OCI-LY7 (cell line): ENCODE measurements at regions not wholly inside any gene's neighbourhood (a gene's known extent, or its start where the extent isn't known, plus 50 kb on each side); places are given as distances from the start of the nearest gene placed in this dataset.
"Not testable (repeated sequence)": the region's sequence is repeated elsewhere in the genome, so short reads cannot be mapped to it uniquely, and the experiment has no call there.

Experiments used
- BruUV-seq: library from RNA; stranded (reverse); fragments of 400-500 nt; replicated peaks from 2 replicates; lab custom pipeline; 2021; lab: Mats Ljungman, UMichigan
- CTCF ChIA-PET: fragments of 300-600 bp; sonication (Branson Sonifier 250); formaldehyde crosslinking; loops from one replicate; lab custom pipeline; 2022; ENCODE audit warnings: antibody characterized with exemption; ENCODE audit not compliant: unreplicated experiment; lab: Charles Lee
- POLR2A ChIA-PET: fragments of 300-600 bp; sonication (Branson Sonifier 250); formaldehyde crosslinking; loops from one replicate; lab custom pipeline; 2022; ENCODE audit warnings: antibody characterized with exemption; lab: Charles Lee
- DNase-seq: peaks from one replicate; pipeline ENCODE4 v3.0.0-alpha.2; 2015; ENCODE audit warnings: low spot score
- H2AFZ ChIP-seq: fragments of 200-600 bp; sonication (generic), shearing (Covaris generic); 2 replicates; pipeline ENCODE4 v1.6.1; 2014; ENCODE audit warnings: mild to moderate bottlenecking, antibody characterized with exemption, low read length, moderate library complexity
- H3K27ac ChIP-seq: fragments of 200-600 bp; sonication (generic); 2 replicates; pipeline ENCODE4 v1.5.1; 2014; ENCODE audit warnings: mixed run types, low read depth, mild to moderate bottlenecking, moderate library complexity, low read length, inconsistent platforms; ENCODE audit not compliant: poor library complexity, severe bottlenecking
- H3K36me3 ChIP-seq: fragments of 200-600 bp; sonication (generic); 2 replicates; pipeline ENCODE4 v1.6.1; 2014; ENCODE audit warnings: mild to moderate bottlenecking, antibody characterized with exemption, low read length, moderate library complexity, mixed read lengths; ENCODE audit not compliant: insufficient read depth
- H3K4me1 ChIP-seq: fragments of 200-600 bp; sonication (generic); 2 replicates; pipeline ENCODE4 v1.5.1; 2014; ENCODE audit warnings: mild to moderate bottlenecking, low read length; ENCODE audit not compliant: insufficient read depth, poor library complexity, severe bottlenecking
- H3K4me2 ChIP-seq: fragments of 200-600 bp; sonication (generic); 2 replicates; pipeline ENCODE4 v1.6.1; 2014; ENCODE audit warnings: mild to moderate bottlenecking, low read length
- H3K4me3 ChIP-seq: fragments of 200-600 bp; sonication (generic); 2 replicates; pipeline ENCODE4 v1.5.1; 2014; ENCODE audit warnings: mild to moderate bottlenecking, low read depth, low read length; ENCODE audit not compliant: poor library complexity, severe bottlenecking
- H3K79me2 ChIP-seq: fragments of 200-600 bp; sonication (generic); 2 replicates; pipeline ENCODE4 v1.6.1; 2016; ENCODE audit warnings: low read depth, mild to moderate bottlenecking, low read length, moderate library complexity, mixed read lengths; ENCODE audit not compliant: insufficient read depth
- H3K9me2 ChIP-seq: fragments of 200-600 bp; sonication (generic); 2 replicates; pipeline ENCODE4 v1.6.1; 2016; ENCODE audit warnings: mild to moderate bottlenecking, low read length, mixed read lengths; ENCODE audit not compliant: insufficient read depth
- H3K9me3 ChIP-seq: fragments of 200-600 bp; sonication (generic); 2 replicates; pipeline ENCODE4 v1.6.1; 2014; ENCODE audit warnings: mild to moderate bottlenecking, mixed run types, low read length, mixed read lengths
- H4K20me1 ChIP-seq: fragments of 200-600 bp; sonication (generic); 2 replicates; pipeline ENCODE4 v1.6.1; 2014; ENCODE audit warnings: mild to moderate bottlenecking, antibody characterized with exemption, low read length, moderate library complexity, mixed read lengths; ENCODE audit not compliant: insufficient read depth
- EZH2phosphoT487 ChIP-seq: fragments of 200-600 bp; sonication (generic); IDR thresholded peaks from 2 replicates; pipeline ENCODE4 v1.6.1; 2018; ENCODE audit warnings: low read depth, borderline replicate concordance, mild to moderate bottlenecking, mixed run types, antibody characterized with exemption, low read length, moderate library complexity, mixed read lengths
- intact Hi-C: fragments of 100-400 bp; cut with micrococcal nuclease; formaldehyde crosslinking; loops from one replicate; pipeline ENCODE4 v1.10.0; 2022; ENCODE audit not compliant: unreplicated experiment
- TF ChIP-seq, protein P1 (sequence below): fragments of 200-600 bp; sonication (generic); conservative IDR thresholded peaks from 2 replicates; pipeline ENCODE4 v1.5.1; 2014; ENCODE audit warnings: mild to moderate bottlenecking, antibody characterized with exemption, low read length, moderate library complexity, mixed read lengths

DNA sequence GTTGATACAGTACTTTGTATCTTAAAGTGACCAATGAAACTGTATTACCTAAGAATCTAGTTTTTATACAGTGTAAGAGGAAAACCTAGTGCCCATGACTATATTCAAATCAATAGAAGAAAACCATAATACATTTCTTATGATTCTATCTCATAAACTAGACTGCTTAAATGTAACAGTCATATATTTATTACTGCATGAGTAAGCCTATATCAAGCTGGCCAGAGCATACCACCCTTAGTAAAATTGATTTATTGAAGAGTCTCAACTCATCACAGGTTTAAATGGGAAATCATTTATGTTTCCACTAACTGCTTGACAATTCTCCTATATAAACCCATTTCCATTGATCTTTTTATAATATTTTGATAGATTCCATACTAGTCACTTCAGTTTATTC is 1059.2 kb upstream of the LRRTM1 start:
- CTCF ChIA-PET, result no interaction called here
- Histone ChIP-seq H3K4me3 (no peak overlapping the region), H3K9me3 (no peaks in the 10 kb centered on the region), H3K4me1 (no peaks in the 10 kb centered on the region), H3K4me2 (no peak overlapping the region), H3K9me2 (no peaks in the 10 kb centered on the region), H3K79me2 (no peaks in the 10 kb centered on the region), H3K36me3 (no peaks in the 10 kb centered on the region), H2AFZ (no peak overlapping the region), H3K27ac (no peak overlapping the region), H4K20me1 (no peaks in the 10 kb centered on the region)
- TF ChIP-seq EZH2phosphoT487, result no peak
- TF ChIP-seq, protein P1, sequence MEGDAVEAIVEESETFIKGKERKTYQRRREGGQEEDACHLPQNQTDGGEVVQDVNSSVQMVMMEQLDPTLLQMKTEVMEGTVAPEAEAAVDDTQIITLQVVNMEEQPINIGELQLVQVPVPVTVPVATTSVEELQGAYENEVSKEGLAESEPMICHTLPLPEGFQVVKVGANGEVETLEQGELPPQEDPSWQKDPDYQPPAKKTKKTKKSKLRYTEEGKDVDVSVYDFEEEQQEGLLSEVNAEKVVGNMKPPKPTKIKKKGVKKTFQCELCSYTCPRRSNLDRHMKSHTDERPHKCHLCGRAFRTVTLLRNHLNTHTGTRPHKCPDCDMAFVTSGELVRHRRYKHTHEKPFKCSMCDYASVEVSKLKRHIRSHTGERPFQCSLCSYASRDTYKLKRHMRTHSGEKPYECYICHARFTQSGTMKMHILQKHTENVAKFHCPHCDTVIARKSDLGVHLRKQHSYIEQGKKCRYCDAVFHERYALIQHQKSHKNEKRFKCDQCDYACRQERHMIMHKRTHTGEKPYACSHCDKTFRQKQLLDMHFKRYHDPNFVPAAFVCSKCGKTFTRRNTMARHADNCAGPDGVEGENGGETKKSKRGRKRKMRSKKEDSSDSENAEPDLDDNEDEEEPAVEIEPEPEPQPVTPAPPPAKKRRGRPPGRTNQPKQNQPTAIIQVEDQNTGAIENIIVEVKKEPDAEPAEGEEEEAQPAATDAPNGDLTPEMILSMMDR, result no peak
- intact Hi-C loops, result no loop called here
- DNase-seq, result no peak
- no TSS peak for BruUV-seq
- POLR2A ChIA-PET, result interaction anchor here (1.0 kb wide), 1 partner anchor 16 kb away, joined by 3 read pairs; no protein-coding TSS in a partner anchor

DNA sequence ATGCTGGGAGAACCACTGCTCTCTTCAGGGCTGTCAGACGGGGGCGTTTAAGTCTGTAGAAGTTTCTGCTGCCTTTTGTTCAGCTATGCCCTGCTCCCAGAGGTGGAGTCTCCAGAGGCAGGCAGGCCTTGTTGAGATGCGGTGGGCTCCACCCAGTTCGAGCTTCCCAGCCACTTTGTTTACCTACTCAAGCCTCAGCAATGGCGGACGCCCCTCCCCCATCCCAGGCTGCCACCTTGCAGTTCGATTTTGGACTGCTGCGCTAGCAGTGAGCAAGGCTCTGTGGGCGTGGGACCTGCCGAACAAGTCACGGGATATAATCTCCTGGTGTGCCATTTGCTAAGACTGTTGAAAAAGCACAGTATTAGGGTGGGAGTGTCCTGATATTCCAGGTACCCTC is 1057.9 kb upstream of the LRRTM1 start:
- H2AFZ ChIP-seq, BruUV-seq, H3K4me1 ChIP-seq, H4K20me1 ChIP-seq, H3K27ac ChIP-seq, H3K9me2 ChIP-seq, H3K4me2 ChIP-seq, DNase-seq, H3K79me2 ChIP-seq, H3K4me3 ChIP-seq, intact Hi-C loops, H3K36me3 ChIP-seq, H3K9me3 ChIP-seq, CTCF ChIA-PET, POLR2A ChIA-PET: not testable (repeated sequence)

DNA sequence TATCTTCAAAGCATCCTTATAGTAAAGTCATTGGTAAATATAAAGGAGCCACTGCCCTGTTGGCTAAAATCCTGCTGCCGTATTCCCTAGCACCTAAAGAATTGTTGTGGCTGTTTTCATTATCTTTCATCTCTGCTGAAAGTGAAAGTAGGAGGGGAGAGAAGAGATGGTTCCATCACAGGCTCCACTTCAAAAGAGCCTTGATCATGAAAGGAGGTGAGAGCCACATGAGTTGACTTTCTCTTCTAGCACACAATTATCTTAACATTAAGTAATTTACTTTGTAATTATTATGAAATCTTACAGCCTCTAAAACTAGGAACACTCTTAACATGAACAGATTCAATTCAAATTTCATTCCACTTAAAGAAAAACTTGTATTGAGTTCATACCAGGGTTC is 1050.9 kb upstream of the LRRTM1 start:
- ChIA-PET POLR2A (no interaction called here), CTCF (no interaction called here)
- Histone ChIP-seq H3K9me2 (no peaks in the 10 kb centered on the region), H3K4me1 (no peaks in the 10 kb centered on the region), H2AFZ (no peak overlapping the region), H3K36me3 (no peaks in the 10 kb centered on the region), H4K20me1 (no peaks in the 10 kb centered on the region), H3K79me2 (no peaks in the 10 kb centered on the region), H3K27ac (no peak overlapping the region), H3K9me3 (no peaks in the 10 kb centered on the region), H3K4me2 (no peak overlapping the region), H3K4me3 (no peak overlapping the region)
- intact Hi-C loops, result no loop called here
- no peak for TF ChIP-seq EZH2phosphoT487
- TF ChIP-seq, protein P1, result no peak
- no peak for DNase-seq
- no TSS peak for BruUV-seq
